ENCODE measurements at regions not wholly inside any gene's neighbourhood (a gene's known extent, or its start where the extent isn't known, plus 50 kb on each side); places are given as distances from the start of the nearest gene placed in this dataset.

DNA sequence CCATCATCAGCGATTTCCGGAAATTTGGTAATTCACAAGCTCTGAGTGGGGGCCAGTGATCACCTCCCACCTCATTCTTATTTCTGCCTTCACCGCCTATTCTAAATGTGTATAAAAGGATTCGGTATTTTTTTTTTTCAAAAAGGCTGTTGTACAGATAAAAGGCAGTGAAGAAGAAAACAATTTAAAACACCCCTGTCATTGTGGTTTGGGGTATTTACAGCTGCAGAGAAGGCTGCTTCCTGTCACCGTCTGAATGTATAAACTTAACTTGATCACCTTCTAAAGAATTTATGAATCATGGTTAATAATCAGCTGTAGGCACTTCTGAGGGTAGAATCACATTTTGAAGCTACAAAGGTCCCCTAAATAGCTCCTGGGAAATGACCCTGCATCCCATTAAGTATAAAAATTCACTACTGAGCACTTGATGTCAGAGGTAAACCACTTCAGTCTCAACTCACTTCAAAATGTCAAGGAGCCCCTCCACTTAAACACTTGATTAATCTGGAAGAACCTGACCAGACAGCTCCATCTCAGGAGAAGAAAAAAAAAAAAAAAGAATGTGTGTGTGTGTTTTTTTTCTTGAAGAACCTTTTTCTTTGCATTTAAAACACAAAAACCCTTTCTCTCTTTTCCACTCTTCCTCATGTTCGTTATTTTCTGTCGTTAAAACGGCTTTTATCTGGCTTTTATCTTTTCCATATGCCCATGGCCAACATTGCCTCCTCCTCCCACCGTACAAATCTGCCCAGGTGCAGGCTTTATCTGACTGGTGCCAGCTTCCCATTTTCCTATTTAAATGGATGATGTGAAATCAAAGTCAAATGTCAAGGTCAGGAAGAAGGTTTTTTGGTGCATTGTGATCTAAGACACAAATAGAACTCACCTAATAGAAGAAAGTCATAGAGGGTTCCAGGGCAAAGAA is 291.2 kb downstream of the IRX1 start:
- DNase-seq (ENCODE audit: low read depth) = no peak

DNA sequence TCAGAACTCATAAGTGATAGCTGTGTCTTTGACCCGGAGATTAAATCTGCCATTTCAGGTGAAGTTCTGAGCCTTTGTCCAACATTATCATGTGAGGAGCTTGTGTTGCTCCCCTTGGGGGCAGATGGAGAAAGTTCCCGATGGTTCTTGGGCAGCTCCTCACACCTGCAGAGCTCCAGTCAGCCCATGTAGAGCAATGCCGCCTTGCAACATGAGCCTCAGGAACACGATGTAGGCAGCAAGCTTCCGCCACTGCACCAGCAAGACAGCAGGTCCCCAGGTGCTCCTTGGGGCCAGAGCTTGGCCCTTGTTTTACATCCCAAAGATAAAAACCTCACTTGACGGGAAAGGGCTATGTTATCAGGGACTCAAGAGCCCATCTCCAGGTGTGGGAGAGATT is 292.7 kb downstream of the IRX1 start:
- DNase-seq (ENCODE audit: low read depth) = no peak

DNA sequence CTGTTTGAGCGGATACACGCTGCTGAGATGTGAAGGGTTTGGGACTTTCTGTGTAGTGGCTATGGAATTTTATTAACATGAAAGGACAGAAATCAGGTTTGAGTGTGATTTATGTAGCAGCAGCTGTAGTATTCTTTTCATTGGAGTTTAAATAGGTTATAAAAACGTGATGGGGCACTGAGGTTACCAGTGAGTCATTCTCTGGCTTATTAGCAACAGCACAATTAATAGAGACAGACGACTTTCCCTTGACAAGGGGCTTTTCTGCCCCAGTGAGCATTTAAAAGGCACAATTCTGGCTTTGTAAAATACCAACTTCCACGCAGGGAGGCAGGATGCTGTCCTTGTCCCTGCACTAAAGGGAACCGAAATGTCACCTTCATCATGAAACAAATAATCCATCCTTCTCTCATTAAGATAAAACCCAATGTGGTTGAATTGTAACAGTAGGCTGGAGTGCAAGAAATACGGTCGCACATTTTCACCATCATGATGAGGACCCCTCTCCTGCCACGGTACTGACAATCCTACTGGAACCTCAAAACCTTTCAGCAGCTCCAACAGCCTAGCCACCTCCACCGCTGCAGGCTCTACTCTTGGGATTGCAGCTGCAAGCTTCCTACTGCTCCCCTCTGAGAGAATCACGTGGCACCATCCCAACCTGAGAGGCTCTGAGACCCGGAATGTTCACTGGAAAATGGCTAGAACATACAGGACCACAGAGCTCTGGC is 293.9 kb downstream of the IRX1 start:
- no peak for DNase-seq (ENCODE audit: low read depth)

DNA sequence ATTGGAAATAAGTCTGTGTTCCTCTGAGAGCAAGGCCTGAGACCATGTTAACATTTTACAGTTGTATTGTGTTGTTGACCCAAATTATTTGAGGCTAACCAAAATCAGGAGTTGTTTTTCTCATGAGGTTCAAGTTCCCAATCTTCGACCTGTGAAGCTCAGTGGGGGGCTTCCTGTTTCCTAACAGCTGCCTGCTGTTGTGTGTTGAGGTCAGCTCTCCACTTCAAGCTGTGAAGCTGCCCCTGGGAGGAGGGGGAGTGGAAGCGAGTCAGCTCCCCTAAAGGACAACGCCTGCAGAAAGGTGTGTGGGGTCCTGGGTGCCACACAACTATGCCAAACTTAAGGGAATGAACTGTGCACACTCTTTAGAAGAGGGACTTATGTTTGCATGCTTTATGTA is 295.5 kb downstream of the IRX1 start:
- no peak for DNase-seq (ENCODE audit: low read depth)

DNA sequence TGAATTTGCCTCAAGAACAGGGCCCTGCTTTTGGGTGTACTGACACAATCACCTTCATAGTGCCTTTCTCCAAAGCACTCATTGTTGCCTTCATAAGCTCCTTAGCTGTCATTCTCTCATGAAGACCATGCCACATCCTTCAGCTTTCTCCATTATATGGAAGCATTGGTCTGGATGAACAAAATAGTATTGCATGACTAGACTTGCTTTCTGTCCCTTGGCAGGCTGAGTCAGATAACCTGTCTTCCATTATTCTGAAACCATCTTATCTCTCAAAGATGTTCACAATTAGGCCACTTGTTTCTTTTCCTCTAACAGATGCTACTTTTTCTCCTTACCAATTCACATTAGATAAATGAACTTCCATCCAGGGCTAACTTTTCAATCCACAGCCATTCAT is 297.9 kb downstream of the IRX1 start:
- no peak for DNase-seq (ENCODE audit: low read depth)

DNA sequence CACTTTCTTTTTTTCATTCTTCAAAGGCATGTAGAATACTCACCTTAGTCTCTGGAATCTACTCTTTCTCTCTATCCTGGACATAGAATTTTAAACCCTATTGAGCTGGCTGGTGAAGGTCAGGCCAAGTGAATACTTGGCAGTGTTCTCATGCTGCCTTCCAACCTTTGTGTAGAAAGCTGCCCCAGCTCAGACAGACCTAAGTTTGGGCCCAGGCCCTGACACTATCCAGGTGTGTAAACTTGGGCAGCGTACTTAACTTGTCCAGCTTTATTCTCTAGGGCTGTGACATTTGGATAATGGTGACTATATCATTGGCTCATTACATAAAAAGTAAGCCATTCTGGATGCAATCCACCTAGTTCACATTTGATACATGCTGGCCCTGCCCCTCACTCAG is 298.3 kb downstream of the IRX1 start:
- DNase-seq (ENCODE audit: low read depth) = no peak

DNA sequence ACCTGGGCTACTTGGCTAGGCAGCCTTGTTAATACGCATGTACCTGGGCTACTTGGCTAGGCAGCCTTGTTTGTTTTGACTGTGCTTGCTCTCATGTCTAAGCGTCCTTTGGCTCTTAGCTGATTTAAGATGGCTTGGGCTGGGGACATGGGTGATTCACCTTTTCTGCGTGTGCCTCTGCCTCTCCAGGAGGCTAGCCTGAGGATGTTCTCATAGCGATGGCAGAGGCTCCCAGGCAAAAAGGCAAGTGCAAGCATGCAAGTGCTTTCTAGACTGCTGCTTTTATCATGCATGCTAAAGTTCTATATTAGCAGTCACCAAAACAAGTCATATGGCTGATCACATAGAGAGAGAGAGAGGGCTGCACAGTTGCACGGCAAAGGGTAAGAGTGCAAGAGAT is 300.5 kb downstream of the IRX1 start:
- no peak for DNase-seq (ENCODE audit: low read depth)

DNA sequence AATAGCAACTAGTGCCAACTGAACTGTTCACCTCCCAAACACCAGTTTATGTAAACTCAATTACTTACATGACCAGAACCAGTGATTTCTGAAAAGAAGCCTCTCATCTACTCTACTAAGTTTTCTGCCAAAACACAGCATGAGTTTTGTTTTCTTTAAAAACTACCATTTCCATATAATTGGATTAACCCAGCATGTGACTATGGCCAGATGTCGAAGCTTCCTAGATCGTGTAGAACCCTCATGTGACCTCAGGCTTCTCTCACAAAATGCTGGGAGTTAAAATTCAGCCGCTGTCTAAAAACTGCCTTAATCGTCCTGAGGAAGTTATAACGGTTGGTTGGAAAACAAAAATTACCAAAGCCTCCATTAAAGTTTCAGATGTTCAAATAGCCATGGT is 303.5 kb downstream of the IRX1 start:
- DNase-seq (ENCODE audit: low read depth) = no peak

DNA sequence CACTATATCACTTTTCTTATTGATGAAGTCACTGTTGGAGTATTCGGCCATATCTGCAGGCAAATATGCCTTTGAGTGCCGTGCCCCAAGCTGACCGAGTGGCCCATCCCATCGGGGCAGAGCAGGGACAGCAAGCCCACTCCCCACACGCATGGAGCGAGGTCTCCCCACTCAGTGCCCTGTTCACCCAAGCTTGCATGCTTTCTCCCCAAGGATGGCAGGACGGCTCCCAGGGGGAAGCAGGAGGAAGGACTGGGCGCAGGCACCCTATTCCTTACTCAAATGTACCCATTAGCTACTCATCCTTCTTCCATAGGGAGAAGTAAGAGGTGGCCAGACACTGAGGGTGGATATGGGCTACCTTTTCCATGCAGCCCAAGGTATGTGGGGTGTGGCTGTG is 309.0 kb downstream of the IRX1 start:
- no peak for DNase-seq (ENCODE audit: low read depth)

DNA sequence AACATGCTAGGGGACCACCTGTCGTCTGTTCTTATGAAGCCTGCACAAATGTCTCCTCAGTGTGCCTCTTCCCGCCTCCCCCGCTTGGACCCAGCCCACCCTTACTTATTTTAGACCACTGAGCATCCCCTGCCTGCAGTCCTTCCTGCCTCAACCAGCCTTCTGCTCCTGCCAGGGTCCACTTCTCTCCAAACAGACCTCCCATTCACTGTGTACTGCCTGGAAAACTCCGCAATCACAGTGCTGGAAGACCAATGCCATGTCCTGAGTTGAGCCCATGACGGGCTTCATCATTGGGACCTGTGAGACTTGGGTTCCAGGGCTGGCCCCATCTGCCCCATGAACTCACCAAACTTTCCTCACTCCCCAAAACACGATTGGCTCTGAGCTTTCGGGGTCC is 309.4 kb downstream of the IRX1 start:
- no peak for DNase-seq (ENCODE audit: low read depth)

DNA sequence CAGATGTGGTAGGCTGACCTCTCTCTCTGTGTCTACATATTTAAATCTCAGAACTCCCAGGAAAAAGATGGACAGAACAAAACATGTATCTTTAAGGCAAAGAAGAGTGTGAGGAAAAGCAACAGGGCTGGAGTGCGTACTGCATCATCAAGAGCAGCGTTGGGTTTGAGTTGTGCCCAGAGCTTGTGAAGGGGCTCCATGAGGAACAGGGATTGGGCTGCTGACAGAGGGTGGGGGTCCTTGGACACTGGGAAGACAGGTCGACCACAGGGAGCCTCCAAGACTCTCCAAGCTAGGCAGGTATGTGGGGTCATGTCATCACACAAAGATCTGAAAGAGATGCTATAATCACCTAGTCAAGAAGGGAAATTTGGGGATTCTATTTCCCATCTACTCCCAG is 309.9 kb downstream of the IRX1 start:
- no peak for DNase-seq (ENCODE audit: low read depth)

DNA sequence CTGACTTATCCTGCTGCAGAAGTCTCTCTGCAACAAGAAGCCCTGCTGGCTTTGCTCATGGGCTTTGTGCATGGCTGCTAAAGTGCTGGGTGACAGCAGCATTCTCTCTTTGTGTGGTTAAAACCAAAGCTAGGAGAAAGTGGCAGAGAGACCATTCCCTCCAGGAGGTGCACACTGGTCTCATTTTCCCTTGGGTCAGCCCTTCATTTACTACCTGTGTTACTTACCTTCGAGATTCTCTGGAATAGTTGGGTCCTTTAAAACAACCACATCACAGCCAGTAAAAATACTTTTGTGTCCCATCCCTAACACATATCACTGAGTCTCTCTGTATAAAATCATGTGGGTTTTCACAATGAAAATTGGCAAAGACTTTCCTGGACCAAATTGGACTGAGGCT is 315.5 kb downstream of the IRX1 start:
- no peak for DNase-seq (ENCODE audit: low read depth)

DNA sequence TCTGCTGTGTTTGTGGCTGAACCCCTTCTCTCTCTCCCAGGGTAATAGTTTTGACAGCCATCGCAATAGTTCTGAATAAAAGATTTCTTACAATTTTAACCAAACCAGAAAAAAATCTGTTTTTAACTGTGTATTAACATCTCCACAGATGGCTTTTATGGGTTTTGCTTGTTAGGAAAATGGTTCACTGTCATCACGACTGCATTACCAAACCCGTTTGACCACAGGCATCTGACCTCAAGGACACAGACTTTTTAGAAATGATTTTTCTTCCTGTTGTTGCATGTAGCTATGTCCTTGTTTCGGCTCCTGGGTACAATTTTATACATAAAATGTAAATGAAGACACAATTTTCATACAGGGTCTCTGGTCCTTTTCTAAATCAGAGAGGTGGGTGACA is 316.1 kb downstream of the IRX1 start:
- DNase-seq (ENCODE audit: low read depth) = no peak

DNA sequence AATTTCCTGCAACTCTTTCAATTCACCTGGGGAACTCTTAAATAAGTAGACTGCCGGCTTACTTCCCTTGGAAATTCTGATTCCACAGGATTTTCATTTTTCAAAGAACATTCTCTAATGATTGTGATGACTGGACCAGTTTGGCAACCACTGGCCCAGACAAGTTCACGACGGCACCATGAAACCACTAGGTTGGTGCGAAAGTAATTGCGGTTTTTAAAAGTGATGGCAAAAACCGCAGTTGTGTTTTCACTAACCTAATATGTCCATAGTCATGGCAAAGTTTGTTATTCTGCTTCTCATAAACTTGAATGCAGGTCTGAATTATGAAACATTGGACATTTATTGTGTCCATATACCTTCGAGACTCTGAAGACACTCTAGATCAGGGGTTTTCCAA is 317.2 kb downstream of the IRX1 start:
- no peak for DNase-seq (ENCODE audit: low read depth)

DNA sequence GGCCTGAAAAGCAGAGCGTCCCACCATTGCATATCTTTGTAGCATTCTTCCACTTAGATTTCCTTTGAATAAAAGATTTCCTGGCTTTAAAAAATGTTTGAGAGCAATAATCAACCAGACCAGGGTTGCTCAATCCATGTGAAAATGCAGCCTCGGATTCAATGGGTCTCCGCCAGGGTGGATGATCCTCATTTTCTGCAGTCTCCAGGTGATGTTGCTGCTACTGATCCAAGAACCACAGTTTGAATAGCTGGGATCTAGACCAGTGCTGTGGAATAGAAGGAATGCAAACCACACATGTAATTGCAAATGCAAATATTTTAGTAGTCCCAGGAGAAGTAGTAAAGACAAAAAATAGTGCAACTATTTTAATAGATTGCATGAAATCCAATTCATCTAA is 317.6 kb downstream of the IRX1 start:
- DNase-seq (ENCODE audit: low read depth) = no peak

DNA sequence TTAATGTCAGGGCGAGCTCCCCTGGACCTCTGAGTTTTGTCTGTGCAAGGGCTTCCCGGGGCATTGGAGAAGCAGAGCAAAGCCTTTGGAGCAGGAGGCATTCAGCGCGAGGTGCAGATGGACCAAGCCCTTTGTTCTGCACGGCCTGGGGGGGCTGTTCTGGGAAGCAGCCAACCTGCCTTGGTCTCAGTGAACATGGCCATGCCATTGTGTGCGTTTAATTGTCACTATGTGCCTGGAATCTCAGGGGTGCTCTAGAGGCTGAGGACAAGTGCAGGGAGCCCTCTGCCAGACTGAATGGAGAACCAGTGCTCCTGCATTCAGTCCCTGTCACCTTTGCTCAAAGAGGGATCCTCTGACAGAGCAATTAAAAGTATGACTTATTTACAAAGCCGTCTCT is 329.4 kb downstream of the IRX1 start:
- no peak for DNase-seq (ENCODE audit: low read depth)

DNA sequence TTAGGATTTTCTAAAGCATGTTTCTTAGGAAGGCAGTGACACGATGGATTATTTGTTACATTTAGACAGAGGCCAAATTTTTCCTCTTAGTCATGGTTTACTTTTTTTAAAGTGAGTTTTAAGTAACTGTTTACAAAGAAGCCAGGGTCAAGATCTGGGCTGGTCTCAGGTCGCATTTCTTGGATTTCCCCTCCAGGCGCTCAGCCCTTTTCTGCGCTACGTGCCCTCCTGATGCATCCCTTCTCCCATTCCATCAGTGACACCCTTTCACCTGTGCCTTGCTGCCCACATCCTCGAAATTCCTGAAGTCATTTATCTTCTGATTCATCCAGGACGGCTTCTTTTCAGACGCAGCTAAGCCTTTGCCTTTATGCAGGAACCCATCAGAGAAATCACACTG is 330.3 kb downstream of the IRX1 start:
- DNase-seq (ENCODE audit: low read depth) = no peak

DNA sequence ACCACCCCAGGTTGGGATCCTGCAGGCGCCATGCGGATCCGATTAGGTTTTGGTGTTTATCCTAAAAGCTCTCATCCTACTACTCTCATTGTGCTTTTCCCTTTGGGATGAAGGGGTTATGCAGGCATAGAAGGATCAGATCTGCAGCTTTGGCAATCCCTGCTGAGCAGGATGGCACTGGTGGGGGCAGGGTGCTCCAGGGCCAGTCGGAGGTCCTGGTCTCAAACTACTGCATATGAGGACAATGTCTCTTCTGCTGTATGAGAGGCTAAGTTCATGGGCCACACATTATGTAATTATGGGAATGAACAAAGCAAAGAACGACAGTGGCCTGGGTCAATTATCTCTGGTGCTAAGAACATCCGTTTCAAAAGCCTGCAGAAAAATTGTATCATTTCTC is 334.2 kb downstream of the IRX1 start:
- DNase-seq (ENCODE audit: low read depth) = no peak

DNA sequence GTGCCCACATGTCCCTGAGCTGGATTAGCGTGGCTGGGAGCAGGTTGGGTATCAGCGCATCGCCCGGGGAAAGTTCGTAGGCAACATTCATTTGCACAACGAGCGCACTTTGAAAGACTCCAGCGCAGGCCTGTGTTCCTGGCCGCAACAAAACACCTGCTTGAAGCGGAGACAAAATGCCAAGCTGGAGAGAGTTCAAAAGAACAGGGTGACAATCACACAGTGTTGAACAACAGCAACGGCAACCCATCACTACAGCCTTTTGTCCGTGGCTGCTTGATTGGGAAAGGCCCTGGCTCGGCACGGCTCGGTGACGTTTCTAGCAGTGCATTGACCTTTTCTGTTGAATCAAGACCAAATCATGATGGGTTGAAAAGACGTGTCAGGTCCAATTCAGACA is 336.3 kb downstream of the IRX1 start:
- DNase-seq (ENCODE audit: low read depth) = no peak

DNA sequence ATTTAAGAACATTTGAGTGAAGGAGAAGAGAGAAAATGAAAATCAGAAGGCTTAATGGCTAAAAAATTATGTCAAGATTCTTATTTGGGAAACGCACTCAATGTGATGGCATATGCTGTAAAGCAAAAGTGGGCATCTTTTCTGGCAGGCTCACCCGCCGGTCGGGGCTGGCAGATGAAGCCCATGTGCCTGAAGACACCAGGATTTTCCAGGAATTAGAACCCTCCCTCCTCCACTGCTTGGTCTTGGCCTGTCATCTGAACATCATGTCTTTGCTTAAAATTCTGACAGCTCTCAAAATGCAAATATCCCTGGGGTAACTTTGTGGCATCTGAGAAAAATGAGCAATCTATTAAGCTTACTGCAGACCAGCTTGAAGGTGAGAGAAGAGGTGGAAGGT is 337.9 kb downstream of the IRX1 start:
- DNase-seq (ENCODE audit: low read depth) = no peak

DNA sequence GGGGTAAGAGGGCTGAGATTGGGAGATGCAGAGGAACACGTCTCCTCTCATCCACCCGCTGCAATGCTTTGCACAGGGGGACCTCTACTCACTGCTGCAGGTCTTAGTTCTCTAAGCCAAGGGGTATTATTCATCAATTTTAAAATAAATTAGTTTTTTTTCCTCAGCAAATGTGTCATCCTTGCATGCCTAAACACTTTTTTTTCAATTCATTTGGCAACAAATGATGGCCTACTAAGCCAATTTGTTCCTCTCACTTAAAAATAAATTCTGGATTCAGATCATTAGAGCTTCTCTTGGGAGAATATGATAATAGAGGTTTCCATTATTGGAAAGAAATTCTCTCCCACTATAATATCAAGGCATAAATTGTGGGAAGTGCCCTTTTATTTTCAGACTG is 338.3 kb downstream of the IRX1 start:
- DNase-seq (ENCODE audit: low read depth) = no peak

DNA sequence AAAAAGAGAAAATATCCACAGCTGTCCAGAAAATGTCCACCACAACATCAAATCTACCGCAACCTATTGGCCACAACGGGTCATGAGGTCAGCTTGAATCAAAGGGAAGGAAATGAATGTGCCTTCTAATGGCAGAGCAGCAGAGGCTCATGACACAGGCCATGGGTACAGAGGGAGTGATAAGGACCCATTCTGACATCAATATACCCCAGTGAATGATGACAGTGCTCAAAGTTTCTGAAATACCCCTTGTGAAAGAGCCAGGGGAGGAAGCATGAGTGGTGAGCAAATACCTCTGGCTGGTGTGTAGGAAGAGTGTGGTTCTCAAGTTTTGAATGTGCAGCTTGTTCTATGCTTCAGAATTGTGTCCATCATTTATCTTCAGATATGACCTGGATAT is 348.2 kb downstream of the IRX1 start:
- no peak for DNase-seq (ENCODE audit: low read depth)

DNA sequence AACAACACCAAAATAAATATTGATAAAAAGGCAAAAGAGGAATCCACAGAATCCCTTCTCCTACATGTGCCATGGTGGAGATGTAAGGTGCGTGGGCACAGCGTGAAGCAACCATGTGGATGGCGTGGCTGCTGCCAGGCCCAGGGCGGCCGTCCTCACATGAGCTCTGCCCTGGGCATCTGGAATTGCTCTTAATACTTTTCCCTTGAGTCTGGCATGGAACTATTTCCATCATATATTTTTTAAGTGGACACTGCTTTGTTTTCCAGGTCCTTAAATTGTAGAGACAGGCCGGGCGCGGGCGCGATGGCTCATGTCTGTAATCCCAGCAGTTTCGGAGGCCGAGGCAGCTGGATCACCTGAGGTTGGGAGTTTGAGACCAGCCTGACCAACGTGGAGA is 349.3 kb downstream of the IRX1 start:
- no peak for DNase-seq (ENCODE audit: low read depth)

Measured in LHCN-M2 (cell line).